ENCODE measurements at regions not wholly inside any gene's neighbourhood (a gene's known extent, or its start where the extent isn't known, plus 50 kb on each side); places are given as distances from the start of the nearest gene placed in this dataset.

GRCh38 chr3:168995129-168995528 is 668.4 kb downstream of the MECOM start:
- Histone ChIP-seq H3K36me3 (ENCODE audit: insufficient read depth) (no peaks in the 10 kb centered on the region), H3K4me2 (no peak overlapping the region), H3K27me3 (ENCODE audit: insufficient read depth) (no peaks in the 10 kb centered on the region), H3K4me3 (no peak overlapping the region), H3K9me2 (ENCODE audit: insufficient read depth) (no peaks in the 10 kb centered on the region), H3K27ac (ENCODE audit: low read depth) (no peak overlapping the region), H3F3A (replicated peaks; ENCODE audit: low read depth) (no peaks in the 10 kb centered on the region), H2AFZ (no peak overlapping the region), H4K20me1 (replicated peaks; ENCODE audit: insufficient read depth) (no peaks in the 10 kb centered on the region), H3K79me2 (replicated peaks; ENCODE audit: insufficient read depth) (no peaks in the 10 kb centered on the region), H3K4me1 (ENCODE audit: insufficient read depth) (peaks cover 2% of the 10 kb centered on the region)
- H3K9me3 Mint-ChIP-seq = no peaks in the 10 kb centered on the region; the same call in 2 of the 3 replicates
- no peaks in the 10 kb centered on the region for H3K36me3 Mint-ChIP-seq (ENCODE audit: low read depth)
- H3K27me3 Mint-ChIP-seq (ENCODE audit: insufficient read depth, low read depth, poor library complexity) = no peaks in the 10 kb centered on the region
- no peak for ATAC-seq
- TF ChIP-seq ETS1 (IDR thresholded peaks at IDR 0.05) (no peak), ZNF331 (CRISPR knock-in tag; IDR thresholded peaks at IDR 0.05; ENCODE audit: low read depth) (no peak), EZH2phosphoT487 (IDR thresholded peaks at IDR 0.05; ENCODE audit: unreplicated experiment) (no peak), POLR2AphosphoS5 (IDR thresholded peaks at IDR 0.05; ENCODE audit: low read depth) (no peak), REST (IDR thresholded peaks at IDR 0.05; ENCODE audit: unreplicated experiment) (no peak), CTCF (conservative IDR thresholded peaks at IDR 0.05; ENCODE audit: low read depth in 2 of 2) (no peak), ZNF114 (CRISPR knock-in tag; IDR thresholded peaks at IDR 0.05) (no peak), ZNF462 (CRISPR knock-in tag; IDR thresholded peaks at IDR 0.05) (no peak), EZH2 (IDR thresholded peaks at IDR 0.05; ENCODE audit: low read depth, unreplicated experiment) (no peak), CREB1 (CRISPR knock-in tag; IDR thresholded peaks at IDR 0.05; ENCODE audit: low read depth) (no peak), JUNB (IDR thresholded peaks at IDR 0.05; ENCODE audit: unreplicated experiment) (no peak), STAT1 (IDR thresholded peaks at IDR 0.05; ENCODE audit: unreplicated experiment) (no peak), NANOG (IDR thresholded peaks at IDR 0.05; ENCODE audit: borderline replicate concordance) (no peak)
- no peak overlapping the region for H3K27ac Mint-ChIP-seq
- peaks cover 15% of the 10 kb centered on the region for H3K4me1 Mint-ChIP-seq
- no peak for DNase-seq (ENCODE audit: low spot score)
- no peak overlapping the region for H3K4me3 Mint-ChIP-seq

Measured in GM23338 (cell line).